ENCODE measurements at regions not wholly inside any gene's neighbourhood (a gene's known extent, or its start where the extent isn't known, plus 50 kb on each side); places are given as distances from the start of the nearest gene placed in this dataset.
"Not testable (repeated sequence)": the region's sequence is repeated elsewhere in the genome, so short reads cannot be mapped to it uniquely, and the experiment has no call there.

GRCh38 chr3:36656873-36657272, 107.5 kb downstream of the DCLK3 start:
- DNase-seq (ENCODE audit: low spot score) = no peak

- no peak for DNase-seq (ENCODE audit: low spot score)
Observed at GRCh38 chr3:36653095-36653494, 111.3 kb downstream of the DCLK3 start.

DNA sequence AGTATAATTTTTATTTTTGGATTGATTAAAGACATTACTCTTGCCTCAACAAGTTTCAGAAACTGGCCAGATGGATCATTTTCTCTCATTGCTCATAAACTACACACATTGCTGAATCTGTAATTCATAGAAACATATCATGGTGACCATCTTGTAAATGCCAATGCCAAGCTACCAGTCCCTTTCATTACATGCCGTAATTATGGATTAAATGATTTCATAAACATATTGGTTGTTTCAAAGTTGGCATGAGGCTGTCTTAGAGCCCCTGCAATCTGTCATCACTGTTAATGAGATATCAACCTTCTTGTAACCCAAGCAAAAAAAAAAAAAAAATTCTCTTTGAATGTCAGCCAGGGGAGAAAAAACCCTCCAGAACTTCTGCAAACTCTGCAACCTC, 112.2 kb downstream of the DCLK3 start:
- DNase-seq (ENCODE audit: low spot score) = no peak

DNA sequence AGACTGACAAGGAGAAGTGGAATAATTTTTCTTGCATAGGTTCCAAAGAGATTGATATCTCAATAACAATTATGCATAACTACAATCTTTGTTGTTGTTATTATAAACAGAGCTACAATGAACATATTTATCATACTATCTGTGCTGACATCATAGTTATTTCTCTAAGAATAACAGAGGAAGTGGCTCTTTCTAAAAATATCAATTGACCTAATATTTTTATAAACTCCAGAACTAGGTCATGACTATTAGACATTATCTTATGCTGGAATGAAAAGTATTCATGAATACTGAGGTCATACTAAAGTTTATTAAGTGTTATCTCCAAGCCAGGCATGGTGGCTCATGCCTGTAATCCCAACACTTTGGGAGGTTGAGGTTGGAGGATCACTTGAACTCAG, 114.1 kb downstream of the DCLK3 start:
- DNase-seq (ENCODE audit: low spot score) = peak; percentile 24

- no peak for DNase-seq (ENCODE audit: low spot score)
Observed at GRCh38 chr3:36649125-36649524, 115.2 kb downstream of the DCLK3 start.

- peak; percentile 40 for DNase-seq (ENCODE audit: low spot score)
Observed at GRCh38 chr3:36648241-36649034, 115.9 kb downstream of the DCLK3 start.

GRCh38 chr3:36647423-36647853, 116.9 kb downstream of the DCLK3 start:
- DNase-seq (ENCODE audit: low spot score) = no peak

DNA sequence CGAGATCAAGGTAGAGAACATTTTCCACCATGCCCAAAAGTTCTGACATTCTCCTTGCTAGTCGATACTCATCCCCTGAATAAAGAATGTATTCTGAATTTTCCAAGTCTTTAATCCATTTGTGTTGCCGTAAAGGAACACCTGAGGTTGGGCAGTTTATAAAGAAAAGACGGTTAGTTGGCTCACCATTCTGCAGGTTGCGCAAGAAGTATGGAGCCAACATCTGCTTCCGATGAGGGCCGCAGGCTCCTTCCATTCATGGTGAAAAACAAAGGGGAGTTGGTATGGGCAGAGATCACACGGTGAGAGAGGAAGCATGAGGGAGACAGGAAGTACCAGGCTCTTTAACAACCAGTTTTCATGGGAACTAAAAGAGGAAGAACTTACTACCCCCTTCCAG, 121.2 kb downstream of the DCLK3 start:
- DNase-seq (ENCODE audit: low spot score) = no peak

GRCh38 chr3:36635731-36636130, 128.6 kb downstream of the DCLK3 start:
- no peak for DNase-seq (ENCODE audit: low spot score)

DNA sequence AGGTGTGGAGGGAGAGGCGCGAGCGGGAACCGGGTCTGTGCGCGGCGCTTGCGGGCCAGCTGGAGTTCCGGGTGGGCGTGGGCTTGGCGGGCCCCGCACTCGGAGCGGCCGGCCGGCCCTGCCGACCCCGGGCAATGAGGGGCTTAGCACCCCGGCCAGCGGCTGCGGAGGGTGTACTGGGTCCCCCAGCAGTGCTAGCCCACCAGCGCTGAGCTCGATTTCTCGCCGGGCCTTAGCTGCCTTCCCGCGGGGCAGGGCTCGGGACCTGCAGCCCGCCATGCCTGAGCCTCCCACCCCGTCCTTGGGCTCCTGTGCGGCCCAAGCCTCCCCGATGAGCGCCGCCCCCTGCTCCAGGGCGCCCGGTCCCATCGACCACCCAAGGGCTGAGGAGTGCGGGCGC, 130.5 kb downstream of the DCLK3 start:
- not testable (repeated sequence) for DNase-seq (ENCODE audit: low spot score)

- DNase-seq (ENCODE audit: low spot score) = no peak
Observed at GRCh38 chr3:36633060-36633459, 131.3 kb downstream of the DCLK3 start.

DNA sequence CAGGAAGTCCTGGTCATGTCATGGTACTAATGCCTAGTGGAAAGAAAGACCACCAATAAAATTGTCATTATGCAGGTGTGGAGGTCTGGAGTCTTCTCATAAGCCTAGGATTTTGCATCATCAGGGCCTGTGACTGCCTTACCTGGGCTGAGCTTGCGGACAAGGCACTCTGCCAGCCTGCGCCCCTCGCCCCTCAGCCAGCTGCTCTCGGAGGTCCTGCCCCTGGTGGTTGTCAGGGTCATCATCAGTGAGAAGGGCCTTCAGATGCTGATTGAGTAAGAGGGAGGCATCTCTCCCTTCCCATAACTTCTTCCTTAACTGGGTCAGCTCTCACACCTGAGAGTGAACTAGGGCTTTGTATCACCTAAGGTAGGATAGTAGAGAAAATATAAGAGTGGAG, 132.8 kb downstream of the DCLK3 start:
- DNase-seq (ENCODE audit: low spot score) = no peak

DNA sequence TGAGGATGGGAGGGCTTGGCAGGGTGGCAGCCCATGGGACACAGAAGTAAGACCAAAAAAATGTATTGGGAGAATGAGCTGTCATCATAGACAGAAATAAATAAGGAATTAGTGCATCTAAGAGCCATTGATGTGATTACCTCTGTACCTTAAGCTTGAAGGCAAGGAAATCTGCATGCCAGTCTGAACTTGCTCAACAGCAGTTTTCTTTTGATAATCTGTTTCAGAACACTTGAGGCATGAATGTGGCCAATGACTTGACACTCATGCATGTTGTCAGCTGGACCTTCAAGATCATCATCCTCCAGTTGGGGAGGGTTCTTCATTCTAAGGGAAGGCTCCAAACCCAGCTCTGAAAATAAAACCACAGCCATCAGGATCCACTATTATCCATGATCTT, 148.5 kb downstream of the DCLK3 start:
- no peak for DNase-seq (ENCODE audit: low spot score)

- no peak for DNase-seq (ENCODE audit: low spot score)
Observed at GRCh38 chr3:36606871-36607765, 157.2 kb downstream of the DCLK3 start.

- no peak for DNase-seq (ENCODE audit: low spot score)
Observed at GRCh38 chr3:36603423-36603822, 160.9 kb downstream of the DCLK3 start.

DNA sequence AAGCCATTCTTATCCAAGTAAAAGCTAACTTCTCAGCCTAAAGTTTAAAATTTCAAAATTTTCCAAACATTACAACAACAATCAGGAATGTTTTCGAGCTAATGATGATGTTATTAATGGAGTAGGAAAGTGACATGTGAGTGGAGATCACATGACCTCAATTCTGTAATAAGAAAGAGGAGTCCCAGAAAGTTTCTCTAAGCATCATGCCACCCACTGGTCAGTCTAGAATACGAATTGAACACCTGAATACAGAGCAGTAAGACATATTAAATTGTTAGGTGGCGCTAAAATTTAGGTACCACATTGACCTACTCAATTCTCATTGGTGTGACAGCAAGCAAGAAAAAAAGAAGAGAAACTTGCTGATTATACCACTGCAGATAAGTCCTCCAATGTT, 163.9 kb downstream of the DCLK3 start:
- DNase-seq (ENCODE audit: low spot score) = no peak

All from hepatic stellate cell (primary cell).